HG03469 (cell line): ENCODE measurements at regions not wholly inside any gene's neighbourhood (a gene's known extent, or its start where the extent isn't known, plus 50 kb on each side); places are given as distances from the start of the nearest gene placed in this dataset.
A peak's percentile ranks its signal among the peaks of the same experiment; 100 is the strongest.

Source experiments
- ATAC-seq: cut with Tn5 transposase; IDR thresholded peaks from one replicate; pipeline ENCODE4 v1.9.1; 2021; ENCODE audit warnings: mild to moderate bottlenecking, moderate library complexity, moderate number of reproducible peaks; ENCODE audit not compliant: unreplicated experiment

GRCh38 chr3:180184816-180185215 is 148.1 kb upstream of the PEX5L start:
- ATAC-seq, result no peak

- no peak for ATAC-seq
Observed at GRCh38 chr3:180185650-180186049, 148.9 kb upstream of the PEX5L start.

- no peak for ATAC-seq
Observed at GRCh38 chr3:180188512-180189309, 152.0 kb upstream of the PEX5L start.

- no peak for ATAC-seq
Observed at GRCh38 chr3:180189310-180189648, 152.5 kb upstream of the PEX5L start.

- ATAC-seq, result no peak
Observed at GRCh38 chr3:180196658-180197057, 159.9 kb upstream of the PEX5L start.

GRCh38 chr3:180199417-180199995 is 162.8 kb upstream of the PEX5L start:
- no peak for ATAC-seq

- ATAC-seq, result no peak
Observed at GRCh38 chr3:180215866-180216265, 179.1 kb upstream of the PEX5L start.

- no peak for ATAC-seq
Observed at GRCh38 chr3:180223268-180223667, 186.5 kb upstream of the PEX5L start.

GRCh38 chr3:180229113-180229512 is 192.4 kb upstream of the PEX5L start:
- ATAC-seq, result no peak

GRCh38 chr3:180239939-180240338 is 203.2 kb upstream of the PEX5L start:
- ATAC-seq, result no peak

GRCh38 chr3:180246688-180247195 is 210.0 kb upstream of the PEX5L start:
- no peak for ATAC-seq

GRCh38 chr3:180250172-180250571 is 213.4 kb upstream of the PEX5L start:
- ATAC-seq, result no peak

- no peak for ATAC-seq
Observed at GRCh38 chr3:180252683-180253082, 215.9 kb upstream of the PEX5L start.

- ATAC-seq, result no peak
Observed at GRCh38 chr3:180253283-180253682, 216.5 kb upstream of the PEX5L start.

- ATAC-seq, result no peak
Observed at GRCh38 chr3:180264479-180264878, 227.7 kb upstream of the PEX5L start.

GRCh38 chr3:180265551-180265950 is 228.8 kb upstream of the PEX5L start:
- ATAC-seq, result no peak

- ATAC-seq, result peak; percentile 100
Observed at GRCh38 chr3:180267202-180267843, 230.6 kb upstream of the PEX5L start.

- no peak for ATAC-seq
Observed at GRCh38 chr3:180274536-180274935, 237.8 kb upstream of the PEX5L start.

GRCh38 chr3:180275176-180275575 is 238.4 kb upstream of the PEX5L start:
- ATAC-seq, result no peak

- ATAC-seq, result no peak
Observed at GRCh38 chr3:180277041-180277440, 240.3 kb upstream of the PEX5L start.

- peak; percentile 95 for ATAC-seq
Observed at GRCh38 chr3:180278583-180279188, 241.9 kb upstream of the PEX5L start.

GRCh38 chr3:180280555-180280954 is 243.8 kb upstream of the PEX5L start:
- no peak for ATAC-seq
